A673 (cell line): ENCODE measurements at regions not wholly inside any gene's neighbourhood (a gene's known extent, or its start where the extent isn't known, plus 50 kb on each side); places are given as distances from the start of the nearest gene placed in this dataset.

Experiments used
- BruUV-seq: library from RNA; stranded (reverse); fragments of 400-500 nt; replicated peaks from 2 replicates; lab custom pipeline; 2021; lab: Mats Ljungman, UMichigan
- CTCF ChIA-PET: fragments of 300-600 bp; sonication (Branson Sonifier 250); formaldehyde crosslinking; loops from one replicate; lab custom pipeline; 2022; ENCODE audit warnings: antibody characterized with exemption; lab: Charles Lee
- POLR2A ChIA-PET: fragments of 300-600 bp; sonication (Branson Sonifier 250); formaldehyde crosslinking; loops from one replicate; lab custom pipeline; 2022; ENCODE audit warnings: antibody characterized with exemption; ENCODE audit not compliant: low non-redundant PET; lab: Charles Lee
- DNase-seq: peaks from one replicate; pipeline ENCODE4 v3.0.0-alpha.2; 2015; ENCODE audit warnings: low spot score
- H3K27ac ChIP-seq: fragments of 200-600 bp; sonication (generic); 2 replicates; pipeline ENCODE4 v1.5.1; 2016; ENCODE audit warnings: mixed run types, low read depth, mild to moderate bottlenecking, mixed read lengths, antibody characterized with exemption, low read length; ENCODE audit not compliant: poor library complexity, severe bottlenecking
- H3K27me3 ChIP-seq: fragments of 200-600 bp; sonication (generic); replicated peaks from 2 replicates; pipeline ENCODE4 v1.6.1; 2017; ENCODE audit warnings: mixed run types, low read depth, mild to moderate bottlenecking, mixed read lengths, antibody characterized with exemption, low read length; ENCODE audit not compliant: insufficient read depth, poor library complexity
- H3K36me3 ChIP-seq: fragments of 200-600 bp; sonication (generic); 2 replicates; pipeline ENCODE4 v1.6.1; 2016; ENCODE audit warnings: mixed run types, mild to moderate bottlenecking, mixed read lengths, antibody characterized with exemption, low read length; ENCODE audit not compliant: insufficient read depth, poor library complexity, severe bottlenecking
- H3K4me1 ChIP-seq: fragments of 200-600 bp; sonication (generic); 2 replicates; pipeline ENCODE4 v1.6.1; 2017; ENCODE audit warnings: mixed run types, mild to moderate bottlenecking, mixed read lengths, antibody characterized with exemption, low read length; ENCODE audit not compliant: insufficient read depth, poor library complexity, severe bottlenecking
- H3K4me3 ChIP-seq: fragments of 200-600 bp; sonication (generic); 2 replicates; pipeline ENCODE4 v1.5.1; 2016; ENCODE audit warnings: low read depth, mixed run types, mild to moderate bottlenecking, mixed read lengths, low read length; ENCODE audit not compliant: poor library complexity, severe bottlenecking
- H3K9me3 ChIP-seq: fragments of 200-600 bp; sonication (generic); 2 replicates; pipeline ENCODE4 v1.6.1; 2016; ENCODE audit warnings: mixed run types, low read depth, mild to moderate bottlenecking, mixed read lengths, antibody characterized with exemption, low read length; ENCODE audit not compliant: poor library complexity, severe bottlenecking
- EZH2 ChIP-seq: fragments of 200-600 bp; sonication (generic); IDR thresholded peaks from 2 replicates; pipeline ENCODE4 v1.6.1; 2017; ENCODE audit warnings: borderline replicate concordance, low read depth, mild to moderate bottlenecking, mixed read lengths, antibody characterized with exemption, low read length; ENCODE audit not compliant: poor library complexity, severe bottlenecking
- intact Hi-C: fragments of 100-400 bp; cut with micrococcal nuclease; formaldehyde crosslinking; loops from one replicate; pipeline ENCODE4 v1.10.0; 2022; ENCODE audit not compliant: unreplicated experiment
- TF ChIP-seq, protein P1 (sequence below): fragments of 300-800, 200-600 bp; sonication (generic); conservative IDR thresholded peaks from 2 replicates; pipeline ENCODE4 v1.5.1; 2017; ENCODE audit warnings: low read depth, mild to moderate bottlenecking, antibody characterized with exemption, low read length, moderate library complexity, mixed read lengths

GRCh38 chr3:107064405-107065060 is 312.7 kb upstream of the CCDC54 start:
- Histone ChIP-seq H3K9me3 (no peaks in the 10 kb centered on the region), H3K36me3 (no peaks in the 10 kb centered on the region), H3K4me1 (peaks cover 65% of the 10 kb centered on the region), H3K27me3 (no peaks in the 10 kb centered on the region), H3K4me3 (no peak overlapping the region), H3K27ac (peak overlapping the region; percentile 74)
- ChIA-PET CTCF (interaction anchor here (0.6 to 1.3 kb wide), 6 partner anchors 44 to 455 kb away, joined by 3 to 9 read pairs (median 4); no protein-coding TSS in a partner anchor), POLR2A (no interaction called here)
- TF ChIP-seq, protein P1, sequence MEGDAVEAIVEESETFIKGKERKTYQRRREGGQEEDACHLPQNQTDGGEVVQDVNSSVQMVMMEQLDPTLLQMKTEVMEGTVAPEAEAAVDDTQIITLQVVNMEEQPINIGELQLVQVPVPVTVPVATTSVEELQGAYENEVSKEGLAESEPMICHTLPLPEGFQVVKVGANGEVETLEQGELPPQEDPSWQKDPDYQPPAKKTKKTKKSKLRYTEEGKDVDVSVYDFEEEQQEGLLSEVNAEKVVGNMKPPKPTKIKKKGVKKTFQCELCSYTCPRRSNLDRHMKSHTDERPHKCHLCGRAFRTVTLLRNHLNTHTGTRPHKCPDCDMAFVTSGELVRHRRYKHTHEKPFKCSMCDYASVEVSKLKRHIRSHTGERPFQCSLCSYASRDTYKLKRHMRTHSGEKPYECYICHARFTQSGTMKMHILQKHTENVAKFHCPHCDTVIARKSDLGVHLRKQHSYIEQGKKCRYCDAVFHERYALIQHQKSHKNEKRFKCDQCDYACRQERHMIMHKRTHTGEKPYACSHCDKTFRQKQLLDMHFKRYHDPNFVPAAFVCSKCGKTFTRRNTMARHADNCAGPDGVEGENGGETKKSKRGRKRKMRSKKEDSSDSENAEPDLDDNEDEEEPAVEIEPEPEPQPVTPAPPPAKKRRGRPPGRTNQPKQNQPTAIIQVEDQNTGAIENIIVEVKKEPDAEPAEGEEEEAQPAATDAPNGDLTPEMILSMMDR = peak; percentile 84
- TF ChIP-seq EZH2 = no peak
- BruUV-seq = no TSS peak
- peak; percentile 95 for DNase-seq
- intact Hi-C loops = loop anchor here (1.0 to 10.0 kb wide), 5 partner anchors 54 to 444 kb away; no protein-coding TSS in a partner anchor

DNA sequence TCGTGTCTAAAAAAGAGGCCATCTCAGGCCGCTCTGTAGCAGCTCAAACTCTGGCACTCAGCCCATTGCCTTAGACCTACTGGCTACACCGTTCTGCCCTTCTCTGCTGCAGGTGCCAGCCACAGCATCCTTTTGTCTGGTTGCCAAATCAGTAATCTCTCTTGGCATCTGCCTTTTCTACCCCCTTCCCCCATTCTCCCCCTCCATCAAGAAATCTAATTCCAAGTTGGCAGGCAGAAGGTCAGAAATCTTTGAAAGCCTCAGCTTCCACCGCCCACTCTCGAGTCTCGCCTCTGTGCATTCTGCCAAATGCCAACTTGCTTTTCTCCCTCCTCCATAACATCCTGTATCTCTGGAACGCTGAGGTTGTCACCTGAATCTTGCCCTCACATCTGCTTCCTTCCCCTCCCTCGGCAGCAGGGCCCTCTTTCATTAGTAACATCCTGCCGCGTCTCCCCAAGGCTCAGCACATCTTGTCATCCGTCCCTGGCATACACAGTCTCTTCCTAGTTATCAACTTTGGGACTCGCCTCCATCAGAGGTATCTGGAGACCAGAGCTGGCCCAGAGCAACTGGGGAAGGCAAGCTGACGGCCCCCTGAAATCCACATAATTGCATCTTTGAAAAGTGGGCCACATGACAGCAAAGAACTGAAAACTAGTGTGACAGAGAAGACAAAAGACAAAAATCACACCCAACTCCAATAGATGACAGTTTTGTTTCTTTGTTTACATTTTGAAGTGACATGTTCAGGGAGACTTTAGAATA is 312.0 kb upstream of the CCDC54 start:
- TF ChIP-seq, protein P1 = no peak
- TF ChIP-seq EZH2 = no peak
- intact Hi-C loops = loop anchor here (2.0 to 10.0 kb wide), 4 partner anchors 54 to 444 kb away; no protein-coding TSS in a partner anchor
- H3K27me3 ChIP-seq = no peaks in the 10 kb centered on the region
- CTCF ChIA-PET = interaction anchor here (0.6 to 1.3 kb wide), 6 partner anchors 44 to 456 kb away, joined by 3 to 9 read pairs (median 4); no protein-coding TSS in a partner anchor
- BruUV-seq = no TSS peak
- DNase-seq = peak; percentile 72
- H3K4me3 ChIP-seq = no peak overlapping the region
- H3K4me1 ChIP-seq = peaks cover 71% of the 10 kb centered on the region
- no peaks in the 10 kb centered on the region for H3K9me3 ChIP-seq
- POLR2A ChIA-PET = no interaction called here
- H3K36me3 ChIP-seq = no peaks in the 10 kb centered on the region
- peak overlapping the region; percentile 74 for H3K27ac ChIP-seq

- no peaks in the 10 kb centered on the region for H3K9me3 ChIP-seq
- ChIA-PET CTCF (interaction anchor here (0.6 kb wide), 1 partner anchor 61 kb away, joined by 3 read pairs; no protein-coding TSS in a partner anchor), POLR2A (no interaction called here)
- TF ChIP-seq, protein P1 = no peak
- no peak for TF ChIP-seq EZH2
- H3K27me3 ChIP-seq = no peaks in the 10 kb centered on the region
- no peak for DNase-seq
- intact Hi-C loops = loop anchor here (10.0 kb wide), 1 partner anchor 243 kb away; no protein-coding TSS in a partner anchor
- no peak overlapping the region for H3K27ac ChIP-seq
- H3K36me3 ChIP-seq = no peaks in the 10 kb centered on the region
- BruUV-seq = no TSS peak
- H3K4me3 ChIP-seq = no peak overlapping the region
- H3K4me1 ChIP-seq = peaks cover 58% of the 10 kb centered on the region
Observed at GRCh38 chr3:107067421-107067820, 309.8 kb upstream of the CCDC54 start.
